Stimulated activated CD8-positive, alpha-beta memory T cell treated with anti-CD3 and anti-CD28 coated beads, Interleukin-15, amount 100 ng/mL, for 48 hours (primary cell): ENCODE measurements at regions not wholly inside any gene's neighbourhood (a gene's known extent, or its start where the extent isn't known, plus 50 kb on each side); places are given as distances from the start of the nearest gene placed in this dataset.
A peak's percentile ranks its signal among the peaks of the same experiment; 100 is the strongest.
"Not testable (repeated sequence)": the region's sequence is repeated elsewhere in the genome, so short reads cannot be mapped to it uniquely, and the experiment has no call there.

Experiments
- DNase-seq, 2 donors: peaks; one replicate each; pipeline ENCODE4 v3.0.0-alpha.2; 2020; ENCODE audit warnings: low read depth in 2 of 2

GRCh38 chr13:24995225-24995804 lies 100.6 kb upstream of the PABPC3 start:
- DNase-seq = peak in 1 of 2 donors; percentile 17

DNA sequence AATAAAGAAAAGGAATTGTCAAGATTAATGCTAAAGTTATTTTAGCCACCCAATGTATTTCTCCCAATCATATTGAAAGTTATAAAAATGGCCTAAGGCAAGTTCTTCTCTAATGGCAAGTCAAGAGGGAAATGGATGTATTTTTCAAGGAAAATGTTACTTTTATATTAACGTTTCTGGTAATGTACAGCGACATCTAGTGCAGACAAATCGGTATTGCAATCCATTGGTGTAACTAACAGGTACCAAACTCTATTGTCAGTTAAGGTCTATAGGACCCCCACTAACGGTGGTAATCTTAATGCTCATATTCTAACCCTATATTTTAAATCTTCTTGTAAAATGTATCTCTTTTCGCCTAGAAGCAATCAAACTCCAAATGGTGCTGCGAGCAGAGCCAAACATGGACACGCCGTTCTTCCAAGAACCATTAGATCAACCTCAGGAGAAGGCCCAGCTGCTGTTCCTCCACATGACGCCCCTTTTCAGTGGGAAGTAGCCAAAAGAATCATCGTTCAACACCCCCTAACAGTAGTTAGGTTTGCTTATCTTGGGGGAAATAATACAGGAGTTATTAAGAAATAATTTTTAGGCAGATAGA lies 98.5 kb upstream of the PABPC3 start:
- DNase-seq = no peak

GRCh38 chr13:24998433-24998832 lies 97.5 kb upstream of the PABPC3 start:
- DNase-seq = no peak

GRCh38 chr13:25001476-25002206 lies 94.3 kb upstream of the PABPC3 start:
- DNase-seq = no peak

DNA sequence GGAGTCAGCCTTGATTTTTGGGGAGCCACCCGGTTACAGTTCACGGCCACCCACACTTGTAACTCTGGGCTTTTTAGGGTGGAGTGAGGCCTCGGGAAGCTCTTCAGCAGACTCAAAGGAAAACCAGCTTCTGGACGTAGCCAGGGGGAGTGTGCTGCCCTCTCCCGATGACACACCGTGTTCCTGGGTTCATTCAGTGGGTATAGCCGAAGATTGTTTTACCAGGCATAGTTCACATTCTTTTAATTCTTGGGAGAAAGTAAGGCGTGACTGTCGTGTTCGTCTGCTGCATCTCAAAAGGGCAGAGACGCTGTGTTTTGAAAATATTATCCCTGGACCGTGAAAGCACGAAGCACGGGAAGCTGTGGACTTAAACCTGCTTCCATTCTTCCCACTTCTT lies 93.6 kb upstream of the PABPC3 start:
- not testable (repeated sequence) for DNase-seq

DNA sequence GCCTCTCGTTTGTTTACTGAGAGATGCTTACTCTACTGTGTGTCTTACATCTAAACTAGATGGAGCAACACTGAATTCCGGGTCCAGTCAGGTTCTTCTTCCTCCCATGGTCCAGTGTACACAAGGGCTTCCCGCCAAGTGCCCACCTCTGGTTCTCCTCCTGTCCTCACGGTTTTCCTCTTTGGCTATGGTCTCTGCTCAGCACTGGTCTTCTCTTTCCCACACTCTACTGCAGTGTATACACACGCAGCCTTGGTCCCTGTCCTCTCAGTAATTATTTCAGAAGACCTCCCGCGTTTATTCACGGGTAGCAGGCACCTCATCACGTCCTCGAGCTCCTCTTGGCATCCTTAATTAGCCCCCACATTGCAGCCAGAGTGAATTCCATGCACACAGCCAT lies 91.4 kb upstream of the PABPC3 start:
- not testable (repeated sequence) for DNase-seq

DNA sequence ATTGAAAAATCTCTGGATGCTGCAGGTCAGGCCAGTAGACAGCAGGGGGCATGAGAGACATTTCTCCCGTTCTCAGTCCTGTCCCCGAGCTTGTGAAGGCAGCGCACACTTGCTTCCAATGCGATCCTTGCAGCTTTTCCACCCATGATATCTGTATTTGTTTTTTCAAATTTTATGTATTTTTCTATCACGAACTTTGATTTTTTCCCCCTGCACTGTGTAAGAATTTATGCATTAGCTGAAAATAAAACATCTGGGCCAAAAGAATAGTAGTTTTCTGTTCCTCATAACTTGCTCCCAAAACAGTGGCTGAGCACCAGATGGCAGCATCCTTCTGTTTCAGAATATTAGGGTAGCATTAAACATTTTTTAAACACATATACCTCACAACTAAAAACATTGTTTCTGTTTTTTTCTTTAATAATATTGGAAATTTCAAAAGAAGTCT lies 90.9 kb upstream of the PABPC3 start:
- not testable (repeated sequence) for DNase-seq

DNA sequence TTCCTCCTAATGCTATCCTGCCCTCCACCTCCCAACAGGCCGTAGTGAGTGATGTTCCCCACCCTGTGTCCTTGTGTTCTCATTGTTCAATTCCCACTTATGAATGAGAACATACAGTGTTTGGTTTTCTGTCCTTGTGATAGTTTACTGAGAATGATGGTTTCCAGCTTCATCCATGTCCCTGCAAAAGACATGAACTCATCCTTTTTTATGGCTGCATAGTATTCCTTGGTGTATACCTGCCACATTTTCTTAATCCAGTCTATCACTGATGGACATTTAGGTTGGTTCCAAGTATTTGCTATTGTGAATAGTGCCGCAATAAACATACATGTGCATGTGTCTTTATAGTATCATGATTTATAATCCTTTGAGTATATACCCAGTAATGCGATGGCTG lies 88.5 kb upstream of the PABPC3 start:
- not testable (repeated sequence) for DNase-seq

- DNase-seq = not testable (repeated sequence)
Measured at GRCh38 chr13:25014398-25014973, 81.5 kb upstream of the PABPC3 start.

DNA sequence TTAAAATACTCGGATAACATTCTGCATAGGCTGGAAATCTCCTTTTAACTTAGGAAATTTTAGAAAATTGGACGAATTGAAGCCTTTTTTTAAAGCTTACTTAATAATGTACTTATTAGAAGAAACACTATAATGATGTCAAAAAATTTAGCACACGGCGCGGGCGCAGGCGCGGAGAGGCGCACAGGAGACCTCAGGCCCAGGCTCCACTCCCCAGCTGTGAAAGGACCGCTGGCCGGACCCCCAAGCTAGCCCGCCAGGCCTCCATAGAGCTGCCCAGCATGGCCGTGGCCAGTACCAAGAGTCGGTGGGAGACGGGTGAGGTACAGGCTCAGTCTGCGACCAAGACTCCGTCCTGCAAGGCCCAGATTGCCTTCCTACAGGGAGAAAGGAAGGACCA lies 78.8 kb upstream of the PABPC3 start:
- DNase-seq = not testable (repeated sequence)

- DNase-seq = peak; percentile 2 to 42
Measured at GRCh38 chr13:25017808-25018728, 77.9 kb upstream of the PABPC3 start.

- DNase-seq = no peak
Measured at GRCh38 chr13:25018729-25019115, 77.2 kb upstream of the PABPC3 start.

- not testable (repeated sequence) for DNase-seq
Measured at GRCh38 chr13:25019741-25020140, 76.2 kb upstream of the PABPC3 start.

DNA sequence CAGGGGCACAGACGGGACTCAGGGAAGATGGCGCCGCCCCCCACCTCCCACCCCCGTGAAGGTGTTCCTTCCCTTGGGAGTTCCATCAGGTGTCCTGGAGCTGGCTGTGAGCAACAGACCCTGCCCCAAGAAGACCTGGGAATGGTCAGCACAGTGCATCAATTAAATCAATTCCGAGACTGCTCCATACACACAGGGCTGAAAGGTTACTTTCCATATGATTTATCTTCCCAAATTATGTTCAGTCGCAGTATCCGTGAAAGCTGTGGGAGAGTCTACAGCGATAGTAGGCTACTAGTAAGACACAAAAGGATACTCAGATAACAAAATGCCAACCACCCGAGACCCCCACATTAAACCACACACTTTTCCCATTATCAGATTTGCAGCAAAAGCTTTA lies 71.8 kb upstream of the PABPC3 start:
- no peak for DNase-seq

DNA sequence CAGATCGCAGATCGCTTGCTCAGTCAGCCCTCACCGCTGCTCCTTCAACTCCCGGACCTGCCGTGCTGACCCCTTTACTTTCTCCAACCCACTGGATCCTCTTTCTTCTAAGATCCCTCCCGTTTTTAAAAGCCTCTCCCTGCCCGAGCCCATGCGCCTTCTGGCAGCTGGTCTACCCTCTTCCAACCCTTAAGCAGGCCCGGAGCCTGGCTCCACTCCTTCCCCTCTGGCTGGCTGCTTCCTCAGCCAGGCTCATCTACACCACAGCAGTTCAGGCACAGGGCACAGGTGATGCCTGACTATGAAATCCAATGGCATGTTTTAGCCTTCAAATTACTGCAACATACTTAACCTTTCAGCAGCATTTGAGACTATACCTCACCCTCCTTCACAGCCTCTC lies 63.8 kb upstream of the PABPC3 start:
- DNase-seq = no peak

- no peak for DNase-seq
Measured at GRCh38 chr13:25034173-25034572, 61.8 kb upstream of the PABPC3 start.

- DNase-seq = peak in 1 of 2 donors; percentile 10
Measured at GRCh38 chr13:25037057-25037813, 58.7 kb upstream of the PABPC3 start.

GRCh38 chr13:25042151-25042865 lies 53.6 kb upstream of the PABPC3 start:
- no peak for DNase-seq

- no peak for DNase-seq
Measured at GRCh38 chr13:25044071-25044470, 51.9 kb upstream of the PABPC3 start.
